H7 (cell line): ENCODE measurements at regions not wholly inside any gene's neighbourhood (a gene's known extent, or its start where the extent isn't known, plus 50 kb on each side); places are given as distances from the start of the nearest gene placed in this dataset.

Experiments used
- DNase-seq: peaks from one replicate; pipeline ENCODE4 v3.0.0; 2012
- H3K27me3 ChIP-seq: 2 replicates; pipeline ENCODE4 v1.6.0; 2011; ENCODE audit warnings: mild to moderate bottlenecking, low read length; ENCODE audit not compliant: control insufficient read depth, insufficient read depth
- H3K36me3 ChIP-seq: replicated peaks from 2 replicates; pipeline ENCODE4 v1.5.1; 2011; ENCODE audit warnings: low read length; ENCODE audit not compliant: control insufficient read depth, insufficient read depth
- H3K4me3 ChIP-seq: 2 replicates; pipeline ENCODE4 v1.5.1; 2011; ENCODE audit warnings: low read depth, mild to moderate bottlenecking, control low read depth, low read length, moderate library complexity; ENCODE audit not compliant: insufficient read depth

- no peaks in the 10 kb centered on the region for H3K27me3 ChIP-seq
- no peak for DNase-seq
- H3K4me3 ChIP-seq: no peak overlapping the region
- H3K36me3 ChIP-seq: no peaks in the 10 kb centered on the region
These were observed 265.7 kb downstream of the JRKL start for GRCh38 chr11:96655474-96655873.

GRCh38 chr11:96658436-96658835, 268.6 kb downstream of the JRKL start:
- Histone ChIP-seq H3K27me3 (no peaks in the 10 kb centered on the region), H3K36me3 (no peaks in the 10 kb centered on the region)
- DNase-seq: no peak

GRCh38 chr11:96664110-96664509, 274.3 kb downstream of the JRKL start:
- no peaks in the 10 kb centered on the region for H3K27me3 ChIP-seq
- no peak overlapping the region for H3K4me3 ChIP-seq
- DNase-seq: no peak
- H3K36me3 ChIP-seq: no peaks in the 10 kb centered on the region

More at GRCh38 chr11:96658436-96658835, 268.6 kb downstream of the JRKL start:
- H3K4me3 ChIP-seq: no peak overlapping the region

DNA sequence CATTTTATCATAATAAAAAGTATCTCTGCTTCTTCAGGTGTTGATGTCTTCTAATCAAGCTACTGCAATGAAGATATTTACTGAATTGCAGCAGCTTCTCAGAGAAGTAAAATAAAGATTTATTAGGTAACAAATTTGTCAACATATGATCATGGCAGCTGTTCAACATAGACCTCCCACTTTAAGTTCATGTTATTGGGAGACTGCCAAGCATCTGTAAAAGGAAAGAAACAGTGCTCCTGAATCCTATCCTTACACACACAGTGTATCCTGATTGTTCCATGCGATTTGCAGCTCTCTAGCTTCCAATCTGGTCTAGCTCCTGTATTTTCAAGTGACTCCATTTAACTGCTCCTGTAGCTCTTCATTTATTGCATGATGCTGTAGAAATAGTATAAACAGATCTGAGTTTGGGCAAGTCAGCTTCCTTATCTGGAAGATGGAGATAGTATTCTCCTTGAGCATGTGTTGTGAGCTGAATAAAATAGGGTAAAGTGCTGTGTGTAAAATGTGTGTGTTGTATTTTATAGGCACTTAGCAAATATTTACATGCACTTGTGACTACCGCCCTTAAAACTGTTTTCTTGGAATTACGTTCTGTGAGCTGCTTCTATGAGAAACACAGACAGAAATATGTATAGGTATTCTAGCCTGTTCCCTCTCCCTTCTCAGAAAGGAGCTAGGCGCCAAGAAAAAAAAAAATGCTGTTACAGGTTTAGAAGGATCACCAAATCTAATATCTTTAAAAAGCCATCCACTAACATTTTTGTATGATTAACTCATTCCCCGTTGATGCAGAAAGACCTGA, 290.6 kb downstream of the JRKL start:
- H3K27me3 ChIP-seq: no peaks in the 10 kb centered on the region
- H3K4me3 ChIP-seq: no peak overlapping the region
- H3K36me3 ChIP-seq: no peaks in the 10 kb centered on the region
- no peak for DNase-seq

GRCh38 chr11:96681019-96681716, 291.4 kb downstream of the JRKL start:
- no peaks in the 10 kb centered on the region for H3K27me3 ChIP-seq
- H3K4me3 ChIP-seq: no peak overlapping the region
- H3K36me3 ChIP-seq: no peaks in the 10 kb centered on the region
- DNase-seq: no peak

DNA sequence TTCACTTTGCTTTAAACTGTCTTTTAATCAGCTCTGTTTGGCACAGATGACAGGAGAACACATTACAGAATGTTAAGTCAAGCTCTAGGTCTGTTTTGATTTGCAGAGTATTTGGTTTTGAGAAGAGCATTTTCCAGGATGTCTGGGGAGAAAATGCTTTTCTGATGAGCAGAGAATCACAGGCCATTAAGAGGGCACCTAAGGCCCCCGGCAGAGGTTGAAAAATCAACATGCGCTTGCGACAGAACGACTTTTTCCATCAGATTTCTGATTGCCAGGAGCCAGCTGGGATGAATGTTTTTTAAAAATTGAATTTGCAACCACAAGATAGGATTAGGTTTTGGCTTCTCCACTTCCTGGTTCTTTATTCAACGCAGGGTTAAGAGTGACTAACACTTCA, 304.5 kb downstream of the JRKL start:
- no peak for DNase-seq
- Histone ChIP-seq H3K36me3 (no peaks in the 10 kb centered on the region), H3K4me3 (no peak overlapping the region), H3K27me3 (peaks cover 32% of the 10 kb centered on the region)

GRCh38 chr11:96696731-96697130, 306.9 kb downstream of the JRKL start:
- H3K4me3 ChIP-seq: no peak overlapping the region
- H3K27me3 ChIP-seq: peaks cover 32% of the 10 kb centered on the region
- H3K36me3 ChIP-seq: no peaks in the 10 kb centered on the region
- DNase-seq: no peak

DNA sequence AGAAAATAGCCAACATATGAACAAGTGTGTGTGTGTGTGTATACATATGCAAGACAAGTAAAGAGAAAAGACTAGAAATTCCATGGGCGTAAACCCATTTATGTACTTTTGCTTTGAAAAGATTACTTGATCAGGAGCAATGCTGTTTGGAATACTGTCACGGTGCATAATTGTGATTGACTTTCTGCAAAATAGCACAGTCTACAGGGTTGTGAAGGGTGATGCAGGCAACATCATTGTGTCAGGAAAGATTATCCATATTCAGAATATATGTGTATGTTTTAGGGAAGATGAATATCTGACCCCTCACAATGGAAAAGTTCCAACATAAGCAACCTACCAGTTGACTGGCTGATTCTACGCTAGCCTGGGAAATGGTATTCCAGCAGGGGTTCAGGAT, 307.7 kb downstream of the JRKL start:
- DNase-seq: no peak
- Histone ChIP-seq H3K27me3 (peaks cover 32% of the 10 kb centered on the region), H3K4me3 (no peak overlapping the region), H3K36me3 (no peaks in the 10 kb centered on the region)

DNA sequence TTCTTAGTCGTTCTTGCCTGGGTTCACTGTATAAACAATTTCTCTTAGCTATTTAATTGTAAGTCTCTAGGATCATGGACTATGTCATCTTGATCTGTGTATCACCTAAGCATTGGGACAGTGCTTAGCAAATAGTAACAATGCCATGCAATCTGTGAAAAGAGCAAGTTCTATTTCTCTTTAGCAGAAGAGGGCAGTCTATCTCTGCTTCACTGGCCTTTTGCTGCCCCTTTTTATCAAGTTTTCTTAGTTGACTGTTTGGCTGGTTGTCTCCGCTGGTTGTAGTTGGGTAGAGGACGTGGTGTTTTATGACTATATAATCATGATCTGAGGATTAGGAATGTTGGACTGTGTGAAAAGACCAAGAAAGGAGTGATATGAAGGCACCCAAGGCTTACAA, 315.0 kb downstream of the JRKL start:
- H3K4me3 ChIP-seq: no peak overlapping the region
- H3K27me3 ChIP-seq: no peaks in the 10 kb centered on the region
- no peak for DNase-seq
- H3K36me3 ChIP-seq: no peaks in the 10 kb centered on the region

DNA sequence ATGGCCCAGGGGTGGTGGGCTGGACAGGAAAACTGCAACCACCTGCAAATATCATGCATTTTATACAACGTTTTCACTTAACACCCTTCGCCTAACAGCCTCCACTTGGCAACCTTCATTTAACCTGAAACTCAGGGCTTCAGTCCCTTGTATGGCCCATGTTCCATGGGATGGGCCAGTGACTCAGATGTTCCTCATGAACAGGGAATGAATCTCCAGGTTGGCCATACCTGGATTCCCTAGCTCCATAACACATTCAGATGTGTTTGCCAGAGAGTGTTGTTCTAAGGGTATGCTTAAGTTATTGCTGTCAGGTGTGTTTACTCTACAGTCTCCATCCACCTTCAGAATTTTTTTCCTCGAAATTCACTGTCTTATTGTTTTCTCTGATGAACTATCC, 316.9 kb downstream of the JRKL start:
- Histone ChIP-seq H3K4me3 (no peak overlapping the region), H3K27me3 (no peaks in the 10 kb centered on the region), H3K36me3 (no peaks in the 10 kb centered on the region)
- DNase-seq: no peak

DNA sequence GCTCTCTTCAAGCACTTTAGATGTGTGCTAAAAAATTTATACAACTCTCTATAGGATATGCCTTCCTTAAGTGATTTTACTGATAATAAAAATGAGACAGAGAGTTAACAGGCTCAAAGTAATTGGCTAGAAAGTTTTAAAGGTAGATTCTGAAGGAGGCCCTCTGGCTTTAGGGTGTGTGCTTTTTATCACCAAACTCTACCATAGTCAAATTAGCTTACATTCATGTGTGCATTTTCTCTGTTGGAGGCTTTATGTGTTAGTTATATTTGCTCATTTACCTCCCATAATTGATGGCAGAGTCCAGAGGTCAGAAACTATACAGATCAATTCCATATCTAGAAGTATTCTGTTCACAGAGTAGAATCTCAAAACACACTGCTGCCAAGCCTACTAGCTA, 317.5 kb downstream of the JRKL start:
- Histone ChIP-seq H3K4me3 (no peak overlapping the region), H3K36me3 (no peaks in the 10 kb centered on the region), H3K27me3 (no peaks in the 10 kb centered on the region)
- no peak for DNase-seq

- no peak for DNase-seq
- Histone ChIP-seq H3K36me3 (no peaks in the 10 kb centered on the region), H3K27me3 (no peaks in the 10 kb centered on the region), H3K4me3 (no peak overlapping the region)
These were observed 318.5 kb downstream of the JRKL start for GRCh38 chr11:96708219-96708878.

DNA sequence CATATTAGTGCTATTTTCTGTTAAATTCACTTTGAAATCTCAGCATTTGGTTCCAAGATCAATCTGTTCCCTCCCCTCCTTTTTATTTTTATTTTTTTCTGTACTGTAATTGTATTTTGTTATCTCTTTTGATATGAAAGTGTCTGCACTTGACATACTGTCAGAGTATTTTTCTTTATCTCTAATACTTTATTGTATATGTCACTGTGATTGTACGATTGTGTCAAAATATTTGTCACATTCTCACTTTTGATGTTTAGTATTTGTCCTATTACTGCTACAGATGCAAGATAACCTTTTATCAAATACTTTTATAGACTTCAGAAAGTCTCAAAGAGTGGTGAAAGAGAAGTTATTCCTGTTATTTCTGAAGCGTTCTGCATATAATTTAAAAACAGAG, 323.5 kb downstream of the JRKL start:
- no peak for DNase-seq
- no peak overlapping the region for H3K4me3 ChIP-seq
- H3K27me3 ChIP-seq: no peaks in the 10 kb centered on the region
- no peaks in the 10 kb centered on the region for H3K36me3 ChIP-seq

- no peak overlapping the region for H3K4me3 ChIP-seq
- no peaks in the 10 kb centered on the region for H3K36me3 ChIP-seq
- no peaks in the 10 kb centered on the region for H3K27me3 ChIP-seq
- DNase-seq: no peak
These were observed 324.9 kb downstream of the JRKL start for GRCh38 chr11:96714689-96715088.

DNA sequence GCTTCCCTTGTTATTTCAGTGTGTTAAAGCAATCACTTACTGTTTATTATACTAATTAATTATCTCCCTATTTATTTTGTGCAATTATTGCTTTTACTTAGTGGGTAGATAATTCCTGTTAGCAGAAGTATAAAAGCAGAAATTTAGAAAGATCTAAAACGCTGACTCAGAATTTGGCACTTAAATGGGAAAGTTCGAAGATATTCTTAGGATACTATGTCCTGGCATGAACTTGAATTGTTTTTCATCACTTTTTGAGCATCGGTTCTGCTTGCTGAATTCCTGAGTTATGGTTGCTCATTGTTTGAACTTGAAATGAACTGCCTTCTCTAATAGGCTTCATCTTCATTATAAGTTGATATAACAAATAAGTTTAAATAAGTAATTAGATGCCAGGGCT, 325.4 kb downstream of the JRKL start:
- no peak for DNase-seq

More for the DNA sequence above, 325.4 kb downstream of the JRKL start:
- Histone ChIP-seq H3K4me3 (no peak overlapping the region), H3K36me3 (no peaks in the 10 kb centered on the region), H3K27me3 (no peaks in the 10 kb centered on the region)
